GM21529 (cell line): ENCODE measurements at regions not wholly inside any gene's neighbourhood (a gene's known extent, or its start where the extent isn't known, plus 50 kb on each side); places are given as distances from the start of the nearest gene placed in this dataset.

ENCODE experiments used
- ATAC-seq: cut with Tn5 transposase; IDR thresholded peaks from one replicate; pipeline ENCODE4 v1.9.1; 2021; ENCODE audit not compliant: unreplicated experiment

GRCh38 chr1:98048244-98048643 lies 127.4 kb upstream of the DPYD start:
- no peak for ATAC-seq

GRCh38 chr1:98047171-98047570 lies 126.3 kb upstream of the DPYD start:
- ATAC-seq = no peak

GRCh38 chr1:98045767-98046641 lies 125.2 kb upstream of the DPYD start:
- no peak for ATAC-seq

- ATAC-seq = no peak
Measured at GRCh38 chr1:98045211-98045766, 124.5 kb upstream of the DPYD start.

GRCh38 chr1:98044766-98045165 lies 123.9 kb upstream of the DPYD start:
- no peak for ATAC-seq

- ATAC-seq = no peak
Measured at GRCh38 chr1:98044071-98044697, 123.3 kb upstream of the DPYD start.

- ATAC-seq = no peak
Measured at GRCh38 chr1:98035602-98036002, 114.8 kb upstream of the DPYD start.

GRCh38 chr1:98034505-98034904 lies 113.7 kb upstream of the DPYD start:
- no peak for ATAC-seq

GRCh38 chr1:98032958-98033357 lies 112.1 kb upstream of the DPYD start:
- no peak for ATAC-seq

GRCh38 chr1:98030976-98031375 lies 110.1 kb upstream of the DPYD start:
- ATAC-seq = no peak

GRCh38 chr1:98030483-98030882 lies 109.6 kb upstream of the DPYD start:
- ATAC-seq = no peak

- no peak for ATAC-seq
Measured at GRCh38 chr1:98028800-98029199, 108.0 kb upstream of the DPYD start.

GRCh38 chr1:98027103-98027705 lies 106.4 kb upstream of the DPYD start:
- ATAC-seq = no peak

GRCh38 chr1:98025858-98026257 lies 105.0 kb upstream of the DPYD start:
- no peak for ATAC-seq

GRCh38 chr1:98021126-98021525 lies 100.3 kb upstream of the DPYD start:
- no peak for ATAC-seq

- ATAC-seq = no peak
Measured at GRCh38 chr1:98019747-98020146, 98.9 kb upstream of the DPYD start.

- no peak for ATAC-seq
Measured at GRCh38 chr1:98018074-98018473, 97.2 kb upstream of the DPYD start.

- no peak for ATAC-seq
Measured at GRCh38 chr1:98017184-98017583, 96.3 kb upstream of the DPYD start.

- no peak for ATAC-seq
Measured at GRCh38 chr1:98008373-98008772, 87.5 kb upstream of the DPYD start.

- ATAC-seq = no peak
Measured at GRCh38 chr1:98005326-98006010, 84.6 kb upstream of the DPYD start.

GRCh38 chr1:98003442-98003841 lies 82.6 kb upstream of the DPYD start:
- ATAC-seq = no peak
